ENCODE measurements at regions not wholly inside any gene's neighbourhood (a gene's known extent, or its start where the extent isn't known, plus 50 kb on each side); places are given as distances from the start of the nearest gene placed in this dataset.
A peak's percentile ranks its signal among the peaks of the same experiment; 100 is the strongest.

DNA sequence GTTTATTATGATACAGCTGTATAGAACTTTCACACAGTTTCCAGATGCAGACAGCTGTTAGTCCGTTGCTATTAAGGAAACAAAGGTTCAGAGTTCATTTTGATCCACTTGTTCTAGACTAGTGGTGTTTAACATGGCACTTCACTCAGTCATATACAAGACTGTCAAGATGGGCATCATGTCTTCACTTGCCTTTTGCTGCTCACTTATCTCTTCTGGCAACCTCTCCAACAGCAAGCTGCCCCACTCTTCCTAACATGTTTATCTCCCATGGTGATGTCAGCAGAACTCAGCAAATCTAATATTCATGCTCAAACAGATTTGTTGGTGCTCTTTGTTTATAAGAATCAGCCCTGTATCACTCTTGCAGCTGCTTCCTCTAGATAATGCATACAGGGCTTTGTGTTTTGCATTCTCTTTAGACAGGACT, 236.2 kb upstream of the HAND2 start (continued):
- TF ChIP-seq TAL1 (IDR thresholded peaks at IDR 0.05) (peak; percentile 82), SNIP1 (IDR thresholded peaks at IDR 0.05; ENCODE audit: low read depth) (no peak), TEAD1 (CRISPR knock-in tag; IDR thresholded peaks at IDR 0.05) (no peak), ZFPM2 (CRISPR knock-in tag; IDR thresholded peaks at IDR 0.05) (no peak), TRIM28 (IDR thresholded peaks at IDR 0.05) (no peak), EGR1 (conservative IDR thresholded peaks at IDR 0.05) (no peak), ZNF398 (CRISPR knock-in tag; IDR thresholded peaks at IDR 0.05) (no peak), DNMT1 (IDR thresholded peaks at IDR 0.05) (no peak), L3MBTL2 (IDR thresholded peaks at IDR 0.05) (no peak), PCBP2 (IDR thresholded peaks at IDR 0.05; ENCODE audit: low read depth, low read length, poor library complexity, severe bottlenecking) (no peak), BRF1 (IDR thresholded peaks at IDR 0.05; ENCODE audit: borderline replicate concordance, extremely low read depth, insufficient read length) (no peak), HLTF (IDR thresholded peaks at IDR 0.05) (no peak)
- TF ChIP-seq, protein P1, sequence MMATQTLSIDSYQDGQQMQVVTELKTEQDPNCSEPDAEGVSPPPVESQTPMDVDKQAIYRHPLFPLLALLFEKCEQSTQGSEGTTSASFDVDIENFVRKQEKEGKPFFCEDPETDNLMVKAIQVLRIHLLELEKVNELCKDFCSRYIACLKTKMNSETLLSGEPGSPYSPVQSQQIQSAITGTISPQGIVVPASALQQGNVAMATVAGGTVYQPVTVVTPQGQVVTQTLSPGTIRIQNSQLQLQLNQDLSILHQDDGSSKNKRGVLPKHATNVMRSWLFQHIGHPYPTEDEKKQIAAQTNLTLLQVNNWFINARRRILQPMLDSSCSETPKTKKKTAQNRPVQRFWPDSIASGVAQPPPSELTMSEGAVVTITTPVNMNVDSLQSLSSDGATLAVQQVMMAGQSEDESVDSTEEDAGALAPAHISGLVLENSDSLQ (IDR thresholded peaks at IDR 0.05) = no peak
- TF ChIP-seq, protein P2, sequence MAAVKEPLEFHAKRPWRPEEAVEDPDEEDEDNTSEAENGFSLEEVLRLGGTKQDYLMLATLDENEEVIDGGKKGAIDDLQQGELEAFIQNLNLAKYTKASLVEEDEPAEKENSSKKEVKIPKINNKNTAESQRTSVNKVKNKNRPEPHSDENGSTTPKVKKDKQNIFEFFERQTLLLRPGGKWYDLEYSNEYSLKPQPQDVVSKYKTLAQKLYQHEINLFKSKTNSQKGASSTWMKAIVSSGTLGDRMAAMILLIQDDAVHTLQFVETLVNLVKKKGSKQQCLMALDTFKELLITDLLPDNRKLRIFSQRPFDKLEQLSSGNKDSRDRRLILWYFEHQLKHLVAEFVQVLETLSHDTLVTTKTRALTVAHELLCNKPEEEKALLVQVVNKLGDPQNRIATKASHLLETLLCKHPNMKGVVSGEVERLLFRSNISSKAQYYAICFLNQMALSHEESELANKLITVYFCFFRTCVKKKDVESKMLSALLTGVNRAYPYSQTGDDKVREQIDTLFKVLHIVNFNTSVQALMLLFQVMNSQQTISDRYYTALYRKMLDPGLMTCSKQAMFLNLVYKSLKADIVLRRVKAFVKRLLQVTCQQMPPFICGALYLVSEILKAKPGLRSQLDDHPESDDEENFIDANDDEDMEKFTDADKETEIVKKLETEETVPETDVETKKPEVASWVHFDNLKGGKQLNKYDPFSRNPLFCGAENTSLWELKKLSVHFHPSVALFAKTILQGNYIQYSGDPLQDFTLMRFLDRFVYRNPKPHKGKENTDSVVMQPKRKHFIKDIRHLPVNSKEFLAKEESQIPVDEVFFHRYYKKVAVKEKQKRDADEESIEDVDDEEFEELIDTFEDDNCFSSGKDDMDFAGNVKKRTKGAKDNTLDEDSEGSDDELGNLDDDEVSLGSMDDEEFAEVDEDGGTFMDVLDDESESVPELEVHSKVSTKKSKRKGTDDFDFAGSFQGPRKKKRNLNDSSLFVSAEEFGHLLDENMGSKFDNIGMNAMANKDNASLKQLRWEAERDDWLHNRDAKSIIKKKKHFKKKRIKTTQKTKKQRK (IDR thresholded peaks at IDR 0.05; ENCODE audit: borderline replicate concordance, low read depth, low read length) = no peak
- TF ChIP-seq, protein P3, sequence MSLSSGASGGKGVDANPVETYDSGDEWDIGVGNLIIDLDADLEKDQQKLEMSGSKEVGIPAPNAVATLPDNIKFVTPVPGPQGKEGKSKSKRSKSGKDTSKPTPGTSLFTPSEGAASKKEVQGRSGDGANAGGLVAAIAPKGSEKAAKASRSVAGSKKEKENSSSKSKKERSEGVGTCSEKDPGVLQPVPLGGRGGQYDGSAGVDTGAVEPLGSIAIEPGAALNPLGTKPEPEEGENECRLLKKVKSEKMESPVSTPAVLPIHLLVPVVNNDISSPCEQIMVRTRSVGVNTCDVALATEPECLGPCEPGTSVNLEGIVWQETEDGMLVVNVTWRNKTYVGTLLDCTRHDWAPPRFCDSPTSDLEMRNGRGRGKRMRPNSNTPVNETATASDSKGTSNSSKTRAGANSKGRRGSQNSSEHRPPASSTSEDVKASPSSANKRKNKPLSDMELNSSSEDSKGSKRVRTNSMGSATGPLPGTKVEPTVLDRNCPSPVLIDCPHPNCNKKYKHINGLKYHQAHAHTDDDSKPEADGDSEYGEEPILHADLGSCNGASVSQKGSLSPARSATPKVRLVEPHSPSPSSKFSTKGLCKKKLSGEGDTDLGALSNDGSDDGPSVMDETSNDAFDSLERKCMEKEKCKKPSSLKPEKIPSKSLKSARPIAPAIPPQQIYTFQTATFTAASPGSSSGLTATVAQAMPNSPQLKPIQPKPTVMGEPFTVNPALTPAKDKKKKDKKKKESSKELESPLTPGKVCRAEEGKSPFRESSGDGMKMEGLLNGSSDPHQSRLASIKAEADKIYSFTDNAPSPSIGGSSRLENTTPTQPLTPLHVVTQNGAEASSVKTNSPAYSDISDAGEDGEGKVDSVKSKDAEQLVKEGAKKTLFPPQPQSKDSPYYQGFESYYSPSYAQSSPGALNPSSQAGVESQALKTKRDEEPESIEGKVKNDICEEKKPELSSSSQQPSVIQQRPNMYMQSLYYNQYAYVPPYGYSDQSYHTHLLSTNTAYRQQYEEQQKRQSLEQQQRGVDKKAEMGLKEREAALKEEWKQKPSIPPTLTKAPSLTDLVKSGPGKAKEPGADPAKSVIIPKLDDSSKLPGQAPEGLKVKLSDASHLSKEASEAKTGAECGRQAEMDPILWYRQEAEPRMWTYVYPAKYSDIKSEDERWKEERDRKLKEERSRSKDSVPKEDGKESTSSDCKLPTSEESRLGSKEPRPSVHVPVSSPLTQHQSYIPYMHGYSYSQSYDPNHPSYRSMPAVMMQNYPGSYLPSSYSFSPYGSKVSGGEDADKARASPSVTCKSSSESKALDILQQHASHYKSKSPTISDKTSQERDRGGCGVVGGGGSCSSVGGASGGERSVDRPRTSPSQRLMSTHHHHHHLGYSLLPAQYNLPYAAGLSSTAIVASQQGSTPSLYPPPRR (CRISPR knock-in tag; IDR thresholded peaks at IDR 0.05; ENCODE audit: borderline replicate concordance) = no peak
- TF ChIP-seq, protein P4, sequence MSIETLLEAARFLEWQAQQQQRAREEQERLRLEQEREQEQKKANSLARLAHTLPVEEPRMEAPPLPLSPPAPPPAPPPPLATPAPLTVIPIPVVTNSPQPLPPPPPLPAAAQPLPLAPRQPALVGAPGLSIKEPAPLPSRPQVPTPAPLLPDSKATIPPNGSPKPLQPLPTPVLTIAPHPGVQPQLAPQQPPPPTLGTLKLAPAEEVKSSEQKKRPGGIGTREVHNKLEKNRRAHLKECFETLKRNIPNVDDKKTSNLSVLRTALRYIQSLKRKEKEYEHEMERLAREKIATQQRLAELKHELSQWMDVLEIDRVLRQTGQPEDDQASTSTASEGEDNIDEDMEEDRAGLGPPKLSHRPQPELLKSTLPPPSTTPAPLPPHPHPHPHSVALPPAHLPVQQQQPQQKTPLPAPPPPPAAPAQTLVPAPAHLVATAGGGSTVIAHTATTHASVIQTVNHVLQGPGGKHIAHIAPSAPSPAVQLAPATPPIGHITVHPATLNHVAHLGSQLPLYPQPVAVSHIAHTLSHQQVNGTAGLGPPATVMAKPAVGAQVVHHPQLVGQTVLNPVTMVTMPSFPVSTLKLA (conservative IDR thresholded peaks at IDR 0.05) = peak in 1 of 2 experiments; percentile 31; a peak in 1 of 4 replicates

Data from K562 (cell line).